Naive thymus-derived CD4-positive, alpha-beta T cell (primary cell): ENCODE measurements at regions not wholly inside any gene's neighbourhood (a gene's known extent, or its start where the extent isn't known, plus 50 kb on each side); places are given as distances from the start of the nearest gene placed in this dataset.

ENCODE experiments used
- ATAC-seq: fragments of 150-1000 bp; cut with Tn5 transposase; 2 replicates; pipeline ENCODE4 v1.10.0; 2021; ENCODE audit warnings: mild to moderate bottlenecking, moderate library complexity
- CTCF ChIA-PET: fragments of 350-600 bp; sonication (Branson Sonifier 250); formaldehyde crosslinking; loops from one replicate; lab custom pipeline; 2021; ENCODE audit warnings: antibody characterized with exemption; lab: Charles Lee
- POLR2A ChIA-PET: fragments of 350-600 bp; sonication (Branson Sonifier 250); formaldehyde crosslinking; loops from one replicate; lab custom pipeline; 2021; ENCODE audit warnings: antibody characterized with exemption, inconsistent platforms; lab: Charles Lee
- DNase-seq, 9 donors: peaks; one replicate each; pipeline versions ENCODE4 v3.0.0 to v3.0.0-alpha.2; 2020 to 2022; ENCODE audit warnings: mixed read lengths in 1 of 9
- H3K27ac ChIP-seq: one replicate; pipeline ENCODE4 v1.7.0; 2013; ENCODE audit warnings: mild to moderate bottlenecking, low read depth, low read length, moderate library complexity
- H3K27me3 ChIP-seq, 2 donors: one replicate each; pipeline ENCODE4 v1.7.0; 2013; ENCODE audit warnings: low read length in 2 of 2, mild to moderate bottlenecking in 2 of 2, moderate library complexity in 2 of 2; ENCODE audit not compliant: control insufficient read depth in 2 of 2, insufficient read depth in 2 of 2
- H3K36me3 ChIP-seq, 3 experiments: 1 replicate in 2 of 3; 2 replicates in 1 of 3; pipeline ENCODE4 v1.7.0; 2013; ENCODE audit warnings: low read length in 3 of 3, mild to moderate bottlenecking in 3 of 3, moderate library complexity in 1 of 3; ENCODE audit not compliant: insufficient read depth in 3 of 3, control insufficient read depth in 2 of 3
- H3K4me1 ChIP-seq, 2 donors: one replicate each; pipeline ENCODE4 v1.7.0; 2013; ENCODE audit warnings: low read length in 2 of 2, mild to moderate bottlenecking in 2 of 2, moderate library complexity in 1 of 2; ENCODE audit not compliant: control insufficient read depth in 2 of 2, insufficient read depth in 2 of 2
- H3K4me3 ChIP-seq: 2 replicates; pipeline ENCODE4 v1.7.0; 2013; ENCODE audit warnings: mild to moderate bottlenecking, low read length
- H3K9me3 ChIP-seq, 3 experiments: 1 replicate in 2 of 3; 2 replicates in 1 of 3; pipeline ENCODE4 v1.7.0; 2013; ENCODE audit warnings: low read length in 3 of 3; ENCODE audit not compliant: control insufficient read depth in 2 of 3
- H3K27ac Mint-ChIP-seq, 9 donors: one replicate each; pipeline ENCODE4 v1.8.0; 2020 to 2022; ENCODE audit warnings: mixed read lengths in 9 of 9, mild to moderate bottlenecking in 8 of 9, moderate library complexity in 5 of 9, inconsistent platforms in 2 of 9
- H3K27me3 Mint-ChIP-seq, 5 donors: one replicate each; pipeline ENCODE4 v1.8.0; 2021 to 2022; ENCODE audit warnings: mixed read lengths in 5 of 5, mild to moderate bottlenecking in 1 of 5
- H3K36me3 Mint-ChIP-seq, 5 donors: one replicate each; pipeline ENCODE4 v1.8.0; 2020 to 2022; ENCODE audit warnings: mixed read lengths in 5 of 5, mild to moderate bottlenecking in 3 of 5, inconsistent platforms in 1 of 5
- H3K4me1 Mint-ChIP-seq, 7 donors: one replicate each; pipeline ENCODE4 v1.8.0; 2020 to 2022; ENCODE audit warnings: mixed read lengths in 7 of 7, mild to moderate bottlenecking in 3 of 7, inconsistent platforms in 1 of 7
- H3K4me3 Mint-ChIP-seq, 10 donors: one replicate each; pipeline ENCODE4 v1.8.0; 2020 to 2022; ENCODE audit warnings: mild to moderate bottlenecking in 10 of 10, mixed read lengths in 10 of 10, moderate library complexity in 6 of 10, inconsistent platforms in 2 of 10
- H3K9me3 Mint-ChIP-seq, 11 donors: one replicate each; pipeline ENCODE4 v1.8.0; 2020 to 2022; ENCODE audit warnings: mixed read lengths in 11 of 11, mild to moderate bottlenecking in 4 of 11, inconsistent platforms in 1 of 11, moderate library complexity in 1 of 11
- intact Hi-C, 2 donors: fragments of 100-400 bp; cut with micrococcal nuclease; formaldehyde crosslinking; loops; one replicate each; pipeline ENCODE4 v1.15.1; 2023

GRCh38 chr13:81318231-81319019, 977.5 kb upstream of the SPRY2 start:
- H3K36me3 ChIP-seq: no peaks in the 10 kb centered on the region
- no peak overlapping the region for H3K27ac Mint-ChIP-seq
- no peaks in the 10 kb centered on the region for H3K4me1 ChIP-seq
- peaks cover 0 to 18% (median 4%) of the 10 kb centered on the region in 11 donors for H3K9me3 Mint-ChIP-seq
- no peaks in the 10 kb centered on the region for H3K27me3 Mint-ChIP-seq
- intact Hi-C loops: no loop called here
- H3K4me3 ChIP-seq: no peak overlapping the region
- no peaks in the 10 kb centered on the region for H3K4me1 Mint-ChIP-seq
- DNase-seq (no peak), ATAC-seq (no peak)
- CTCF ChIA-PET: no interaction called here
- H3K4me3 Mint-ChIP-seq: no peak overlapping the region
- H3K27ac ChIP-seq: no peak overlapping the region
- POLR2A ChIA-PET: no interaction called here
- peaks cover 0 to 6% (median 0%) of the 10 kb centered on the region in 3 experiments for H3K9me3 ChIP-seq
- no peaks in the 10 kb centered on the region for H3K27me3 ChIP-seq
- H3K36me3 Mint-ChIP-seq: no peaks in the 10 kb centered on the region

DNA sequence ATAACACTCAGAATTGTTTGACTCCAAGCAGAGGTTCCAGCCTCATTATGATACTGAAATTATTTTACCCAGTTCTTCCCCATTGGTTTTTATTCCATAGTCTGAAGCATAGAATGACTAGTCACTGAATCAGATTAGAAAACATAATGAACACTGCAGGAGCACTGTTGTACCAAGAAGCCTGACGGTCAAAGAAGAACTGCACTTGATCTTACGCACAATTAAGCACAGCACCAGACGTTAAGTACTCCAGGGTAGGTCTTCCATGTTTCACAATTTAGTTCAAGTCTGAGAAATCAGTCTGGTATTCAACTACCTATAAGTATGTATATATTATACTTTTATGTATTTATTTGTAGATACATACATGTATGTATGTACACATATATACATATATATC, 973.5 kb upstream of the SPRY2 start:
- no peak overlapping the region for H3K27ac ChIP-seq
- no peaks in the 10 kb centered on the region for H3K36me3 ChIP-seq
- no peak overlapping the region for H3K4me3 ChIP-seq
- no peaks in the 10 kb centered on the region for H3K27me3 ChIP-seq
- intact Hi-C loops: no loop called here
- H3K4me3 Mint-ChIP-seq: no peak overlapping the region
- ATAC-seq: no peak
- H3K9me3 ChIP-seq: peaks cover 0 to 3% (median 0%) of the 10 kb centered on the region in 3 experiments
- no peaks in the 10 kb centered on the region for H3K4me1 ChIP-seq
- ChIA-PET POLR2A (no interaction called here), CTCF (no interaction called here)
- DNase-seq: no peak
- H3K4me1 Mint-ChIP-seq: no peaks in the 10 kb centered on the region
- no peak overlapping the region for H3K27ac Mint-ChIP-seq
- H3K36me3 Mint-ChIP-seq: no peaks in the 10 kb centered on the region
- peaks cover 0 to 15% (median 2%) of the 10 kb centered on the region in 11 donors for H3K9me3 Mint-ChIP-seq
- H3K27me3 Mint-ChIP-seq: no peaks in the 10 kb centered on the region

DNA sequence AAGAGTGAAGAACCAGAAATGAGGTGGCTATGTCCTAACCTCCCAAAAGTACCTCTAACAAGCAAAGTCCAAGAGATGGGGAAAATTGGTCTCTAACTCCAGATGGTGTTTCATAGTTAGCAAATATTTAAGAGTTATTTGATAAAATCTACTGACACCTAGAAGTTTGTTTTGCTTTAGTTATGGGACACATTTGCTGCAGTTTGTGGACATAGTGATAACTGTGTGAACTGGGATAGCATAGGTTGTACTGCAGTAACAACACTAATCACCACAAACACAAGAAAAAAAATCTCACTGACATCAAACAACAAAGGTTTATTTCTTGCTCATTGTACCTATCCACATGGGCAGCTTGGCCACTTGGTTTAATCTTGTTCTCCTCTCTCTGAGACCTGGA, 965.0 kb upstream of the SPRY2 start:
- H3K4me3 ChIP-seq: no peak overlapping the region
- ChIA-PET POLR2A (no interaction called here), CTCF (no interaction called here)
- H3K27me3 ChIP-seq: no peaks in the 10 kb centered on the region
- no peak for ATAC-seq
- Mint-ChIP-seq H3K9me3 (peaks cover 0 to 10% (median 2%) of the 10 kb centered on the region in 11 donors), H3K27ac (no peak overlapping the region), H3K4me1 (no peaks in the 10 kb centered on the region), H3K27me3 (no peaks in the 10 kb centered on the region), H3K36me3 (no peaks in the 10 kb centered on the region), H3K4me3 (no peak overlapping the region)
- intact Hi-C loops: no loop called here
- no peak for DNase-seq
- H3K36me3 ChIP-seq: no peaks in the 10 kb centered on the region
- H3K27ac ChIP-seq: no peak overlapping the region
- H3K4me1 ChIP-seq: no peaks in the 10 kb centered on the region
- no peaks in the 10 kb centered on the region for H3K9me3 ChIP-seq

- Mint-ChIP-seq H3K9me3 (peaks cover 0 to 10% (median 3%) of the 10 kb centered on the region in 11 donors), H3K27ac (no peak overlapping the region), H3K27me3 (no peaks in the 10 kb centered on the region), H3K4me3 (no peak overlapping the region), H3K4me1 (no peaks in the 10 kb centered on the region), H3K36me3 (no peaks in the 10 kb centered on the region)
- intact Hi-C loops: no loop called here
- DNase-seq (no peak), ATAC-seq (no peak)
- Histone ChIP-seq H3K9me3 (no peaks in the 10 kb centered on the region), H3K27ac (no peak overlapping the region), H3K4me3 (no peak overlapping the region), H3K4me1 (no peaks in the 10 kb centered on the region), H3K27me3 (no peaks in the 10 kb centered on the region), H3K36me3 (no peaks in the 10 kb centered on the region)
- CTCF ChIA-PET: no interaction called here
- POLR2A ChIA-PET: no interaction called here
Measured at GRCh38 chr13:81304121-81304659, 963.3 kb upstream of the SPRY2 start.

GRCh38 chr13:81302677-81303076, 961.8 kb upstream of the SPRY2 start:
- H3K9me3 Mint-ChIP-seq: peaks cover 0 to 7% (median 4%) of the 10 kb centered on the region in 11 donors
- H3K27me3 Mint-ChIP-seq: no peaks in the 10 kb centered on the region
- no peak for ATAC-seq
- no peaks in the 10 kb centered on the region for H3K36me3 Mint-ChIP-seq
- intact Hi-C loops: no loop called here
- H3K27ac Mint-ChIP-seq: no peak overlapping the region
- H3K9me3 ChIP-seq: no peaks in the 10 kb centered on the region
- H3K4me1 Mint-ChIP-seq: no peaks in the 10 kb centered on the region
- CTCF ChIA-PET: no interaction called here
- H3K4me3 Mint-ChIP-seq: no peak overlapping the region
- no peak overlapping the region for H3K27ac ChIP-seq
- no peaks in the 10 kb centered on the region for H3K4me1 ChIP-seq
- POLR2A ChIA-PET: no interaction called here
- no peak overlapping the region for H3K4me3 ChIP-seq
- no peak for DNase-seq
- H3K27me3 ChIP-seq: no peaks in the 10 kb centered on the region
- H3K36me3 ChIP-seq: no peaks in the 10 kb centered on the region

GRCh38 chr13:81302125-81302524, 961.2 kb upstream of the SPRY2 start:
- H3K27me3 Mint-ChIP-seq: no peaks in the 10 kb centered on the region
- H3K27ac Mint-ChIP-seq: no peak overlapping the region
- no peaks in the 10 kb centered on the region for H3K36me3 Mint-ChIP-seq
- no peaks in the 10 kb centered on the region for H3K4me1 ChIP-seq
- no peaks in the 10 kb centered on the region for H3K4me1 Mint-ChIP-seq
- CTCF ChIA-PET: no interaction called here
- no peak for DNase-seq
- H3K4me3 Mint-ChIP-seq: no peak overlapping the region
- POLR2A ChIA-PET: no interaction called here
- H3K36me3 ChIP-seq: no peaks in the 10 kb centered on the region
- H3K9me3 Mint-ChIP-seq: peaks cover 0 to 7% (median 3%) of the 10 kb centered on the region in 11 donors
- intact Hi-C loops: no loop called here
- no peak for ATAC-seq
- no peak overlapping the region for H3K4me3 ChIP-seq
- no peaks in the 10 kb centered on the region for H3K27me3 ChIP-seq
- H3K9me3 ChIP-seq: no peaks in the 10 kb centered on the region
- no peak overlapping the region for H3K27ac ChIP-seq

DNA sequence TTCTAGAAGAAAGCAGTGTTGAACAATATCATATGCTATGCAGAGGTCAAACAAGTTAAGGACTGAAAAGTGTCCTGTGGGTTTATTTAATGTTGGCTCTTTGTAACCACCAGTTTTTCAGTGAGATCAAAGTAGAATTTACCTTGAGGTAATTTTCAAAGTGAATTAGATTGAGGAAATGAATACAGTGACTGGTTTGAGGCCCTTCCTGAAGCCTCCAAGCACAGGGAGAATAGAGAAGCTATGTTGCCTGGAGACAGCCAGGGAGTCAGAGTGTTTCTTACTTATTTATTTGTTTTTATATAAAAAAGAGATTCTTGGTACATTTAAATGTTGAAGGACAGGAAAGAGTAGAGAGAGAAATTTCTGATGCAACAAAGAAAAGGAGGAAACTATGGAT, 954.3 kb upstream of the SPRY2 start:
- H3K4me1 ChIP-seq: no peaks in the 10 kb centered on the region
- H3K27ac Mint-ChIP-seq: no peak overlapping the region
- H3K4me3 Mint-ChIP-seq: no peak overlapping the region
- POLR2A ChIA-PET: no interaction called here
- CTCF ChIA-PET: no interaction called here
- no peak overlapping the region for H3K27ac ChIP-seq
- no peaks in the 10 kb centered on the region for H3K9me3 ChIP-seq
- DNase-seq (no peak), ATAC-seq (no peak)
- no peaks in the 10 kb centered on the region for H3K36me3 Mint-ChIP-seq
- no peaks in the 10 kb centered on the region for H3K4me1 Mint-ChIP-seq
- H3K4me3 ChIP-seq: no peak overlapping the region
- H3K27me3 Mint-ChIP-seq: no peaks in the 10 kb centered on the region
- peaks cover 0 to 18% (median 5%) of the 10 kb centered on the region in 11 donors for H3K9me3 Mint-ChIP-seq
- no peaks in the 10 kb centered on the region for H3K36me3 ChIP-seq
- intact Hi-C loops: no loop called here
- H3K27me3 ChIP-seq: no peaks in the 10 kb centered on the region
